HG03354 (cell line): ENCODE measurements at regions not wholly inside any gene's neighbourhood (a gene's known extent, or its start where the extent isn't known, plus 50 kb on each side); places are given as distances from the start of the nearest gene placed in this dataset.
"Not testable (repeated sequence)": the region's sequence is repeated elsewhere in the genome, so short reads cannot be mapped to it uniquely, and the experiment has no call there.

Source experiments
- ATAC-seq: cut with Tn5 transposase; IDR thresholded peaks from one replicate; pipeline ENCODE4 v1.9.1; 2021; ENCODE audit warnings: mild to moderate bottlenecking; ENCODE audit not compliant: unreplicated experiment, poor library complexity, severe bottlenecking

GRCh38 chrX:137858106-137858505, 292.2 kb downstream of the ZIC3 start:
- no peak for ATAC-seq

- no peak for ATAC-seq
These were observed 312.5 kb downstream of the ZIC3 start for GRCh38 chrX:137878401-137878800.

- ATAC-seq = no peak
These were observed 317.0 kb downstream of the ZIC3 start for GRCh38 chrX:137882960-137883359.

GRCh38 chrX:137884813-137885212, 318.9 kb downstream of the ZIC3 start:
- ATAC-seq = not testable (repeated sequence)

GRCh38 chrX:137891431-137891830, 325.5 kb downstream of the ZIC3 start:
- no peak for ATAC-seq

- ATAC-seq = no peak
These were observed 330.2 kb downstream of the ZIC3 start for GRCh38 chrX:137896123-137896522.

GRCh38 chrX:137915466-137915865, 349.5 kb downstream of the ZIC3 start:
- no peak for ATAC-seq

GRCh38 chrX:137916090-137916746, 350.3 kb downstream of the ZIC3 start:
- ATAC-seq = no peak

- peak; percentile 72 for ATAC-seq
These were observed 360.2 kb downstream of the ZIC3 start for GRCh38 chrX:137926090-137926489.

- ATAC-seq = no peak
These were observed 364.0 kb downstream of the ZIC3 start for GRCh38 chrX:137929951-137930350.

GRCh38 chrX:137930533-137930932, 364.6 kb downstream of the ZIC3 start:
- no peak for ATAC-seq

GRCh38 chrX:137934214-137934613, 368.3 kb downstream of the ZIC3 start:
- not testable (repeated sequence) for ATAC-seq

GRCh38 chrX:137934887-137935286, 369.0 kb downstream of the ZIC3 start:
- not testable (repeated sequence) for ATAC-seq

GRCh38 chrX:137945470-137945869, 379.5 kb downstream of the ZIC3 start:
- ATAC-seq = no peak

- ATAC-seq = no peak
These were observed 403.3 kb downstream of the ZIC3 start for GRCh38 chrX:137969191-137969590.

GRCh38 chrX:137982472-137983172, 416.7 kb downstream of the ZIC3 start:
- no peak for ATAC-seq

GRCh38 chrX:137988470-137988869, 422.5 kb downstream of the ZIC3 start:
- no peak for ATAC-seq

GRCh38 chrX:137998619-137999018, 432.7 kb downstream of the ZIC3 start:
- ATAC-seq = no peak

GRCh38 chrX:137999071-137999470, 433.1 kb downstream of the ZIC3 start:
- no peak for ATAC-seq

- ATAC-seq = no peak
These were observed 433.6 kb downstream of the ZIC3 start for GRCh38 chrX:137999552-137999951.

GRCh38 chrX:138001226-138001625, 435.3 kb downstream of the ZIC3 start:
- ATAC-seq = no peak
